ENCODE measurements at regions not wholly inside any gene's neighbourhood (a gene's known extent, or its start where the extent isn't known, plus 50 kb on each side); places are given as distances from the start of the nearest gene placed in this dataset.

GRCh38 chr13:27678306-27679040 lies 56.8 kb downstream of the POLR1D start:
- TF ChIP-seq CTCF (IDR thresholded peaks at IDR 0.05; ENCODE audit: low read length) (no peak), EZH2 (optimal IDR thresholded peaks at IDR 0.05; ENCODE audit: low read depth, low read length) (no peak), EZH2phosphoT487 (IDR thresholded peaks at IDR 0.05; ENCODE audit: low read length) (no peak)

All from MM.1S (cell line).